ENCODE measurements at regions not wholly inside any gene's neighbourhood (a gene's known extent, or its start where the extent isn't known, plus 50 kb on each side); places are given as distances from the start of the nearest gene placed in this dataset.

- no peak for TF ChIP-seq CTCF (conservative IDR thresholded peaks at IDR 0.05)
- no peak for TF ChIP-seq ZFX (IDR thresholded peaks at IDR 0.05)
Observed at GRCh38 chr14:55955175-55955574, 163.0 kb upstream of the PELI2 start.
